Coronary artery (tissue), 2 donors: ENCODE measurements at regions not wholly inside any gene's neighbourhood (a gene's known extent, or its start where the extent isn't known, plus 50 kb on each side); places are given as distances from the start of the nearest gene placed in this dataset.

ENCODE experiments used
- DNase-seq: peaks from one replicate; pipeline ENCODE4 v3.0.0-alpha.2; 2017; ENCODE audit warnings: low spot score
- H3K27ac ChIP-seq, 2 donors: fragments of 200-600 bp; sonication (generic); one replicate each; pipeline ENCODE4 v1.5.1; 2016 to 2019
- H3K4me3 ChIP-seq: fragments of 200-600 bp; sonication (generic); 2 replicates; pipeline ENCODE4 v1.5.1; 2016; ENCODE audit warnings: mild to moderate bottlenecking, moderate library complexity
- TF ChIP-seq, protein P1 (sequence below): fragments of 200-600 bp; sonication (generic); IDR thresholded peaks from one replicate; pipeline ENCODE4 v1.5.1; 2019; ENCODE audit warnings: antibody characterized with exemption

- TF ChIP-seq, protein P1, sequence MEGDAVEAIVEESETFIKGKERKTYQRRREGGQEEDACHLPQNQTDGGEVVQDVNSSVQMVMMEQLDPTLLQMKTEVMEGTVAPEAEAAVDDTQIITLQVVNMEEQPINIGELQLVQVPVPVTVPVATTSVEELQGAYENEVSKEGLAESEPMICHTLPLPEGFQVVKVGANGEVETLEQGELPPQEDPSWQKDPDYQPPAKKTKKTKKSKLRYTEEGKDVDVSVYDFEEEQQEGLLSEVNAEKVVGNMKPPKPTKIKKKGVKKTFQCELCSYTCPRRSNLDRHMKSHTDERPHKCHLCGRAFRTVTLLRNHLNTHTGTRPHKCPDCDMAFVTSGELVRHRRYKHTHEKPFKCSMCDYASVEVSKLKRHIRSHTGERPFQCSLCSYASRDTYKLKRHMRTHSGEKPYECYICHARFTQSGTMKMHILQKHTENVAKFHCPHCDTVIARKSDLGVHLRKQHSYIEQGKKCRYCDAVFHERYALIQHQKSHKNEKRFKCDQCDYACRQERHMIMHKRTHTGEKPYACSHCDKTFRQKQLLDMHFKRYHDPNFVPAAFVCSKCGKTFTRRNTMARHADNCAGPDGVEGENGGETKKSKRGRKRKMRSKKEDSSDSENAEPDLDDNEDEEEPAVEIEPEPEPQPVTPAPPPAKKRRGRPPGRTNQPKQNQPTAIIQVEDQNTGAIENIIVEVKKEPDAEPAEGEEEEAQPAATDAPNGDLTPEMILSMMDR, result no peak
- Histone ChIP-seq H3K27ac (no peak overlapping the region), H3K4me3 (no peak overlapping the region)
- no peak for DNase-seq
These were observed 52.7 kb upstream of the TMEM17 start for GRCh38 chr2:62558743-62559142.

- no peak overlapping the region for H3K4me3 ChIP-seq
- TF ChIP-seq, protein P1, result no peak
- H3K27ac ChIP-seq, result no peak overlapping the region
- DNase-seq, result no peak
These were observed 50.1 kb upstream of the TMEM17 start for GRCh38 chr2:62556086-62556485.
